HCT116 (cell line): ENCODE measurements at regions not wholly inside any gene's neighbourhood (a gene's known extent, or its start where the extent isn't known, plus 50 kb on each side); places are given as distances from the start of the nearest gene placed in this dataset.

ENCODE experiments used
- ATAC-seq: fragments of 200-7000 bp; cut with Tn5 transposase; 2 replicates; pipeline ENCODE4 v1.9.1; 2020; ENCODE audit warnings: mild to moderate bottlenecking, moderate library complexity
- BruUV-seq: library from RNA; stranded (reverse); fragments of 400-500 nt; replicated peaks from 2 replicates; lab custom pipeline; 2021; lab: Mats Ljungman, UMichigan
- CTCF ChIA-PET: fragments of 300-600 bp; sonication (Branson Sonifier 250); formaldehyde crosslinking; loops from one replicate; lab custom pipeline; 2021; ENCODE audit warnings: antibody characterized with exemption; lab: Charles Lee
- POLR2A ChIA-PET: fragments of 300-600, 350-600 bp; sonication (Branson Sonifier 250); formaldehyde crosslinking; loops from one replicate; lab custom pipeline; 2021; ENCODE audit warnings: antibody characterized with exemption; lab: Charles Lee
- RAD21 ChIA-PET, 2 experiments: fragments of 300-600 bp; sonication (Branson Sonifier 250); formaldehyde crosslinking; loops; one replicate each; lab custom pipeline; 2023; ENCODE audit warnings: low total read pairs in 2 of 2; ENCODE audit not compliant: uncharacterized antibody in 2 of 2, unreplicated experiment in 2 of 2, low non-redundant PET in 1 of 2; lab: Charles Lee
- DNase-seq: peaks from one replicate; pipeline ENCODE4 v3.0.0-alpha.2; 2010; ENCODE audit warnings: low read depth, low spot score
- H2AFZ ChIP-seq: fragments of 200-600 bp; shearing (Covaris generic), sonication (generic); 2 replicates; pipeline ENCODE4 v1.6.1; 2017; ENCODE audit warnings: low read depth, mixed run types, mixed read lengths, antibody characterized with exemption, low read length; ENCODE audit not compliant: poor library complexity, severe bottlenecking
- H3K27ac ChIP-seq: 2 replicates; pipeline ENCODE4 v1.5.1; 2012; ENCODE audit warnings: low read depth, low read length
- H3K27me3 ChIP-seq: fragments of 200-600 bp; sonication (generic); 2 replicates; pipeline ENCODE4 v1.6.1; 2016; ENCODE audit warnings: mixed run types, low read length, mixed read lengths; ENCODE audit not compliant: insufficient read depth
- H3K36me3 ChIP-seq, 2 experiments: fragments of 200-500 bp in 1 of 2; fragments of 200-600 bp in 1 of 2; sonication (Bioruptor generic) in 1 of 2; sonication (generic) in 1 of 2; 2 replicates each; pipeline versions ENCODE4 v1.5.1 to v1.6.1; 2014 to 2016; ENCODE audit warnings: low read length in 2 of 2, inconsistent platforms in 1 of 2, mixed read lengths in 1 of 2, mixed run types in 1 of 2; ENCODE audit not compliant: insufficient read depth in 2 of 2, control insufficient read depth in 1 of 2
- H3K4me1 ChIP-seq, 2 experiments: fragments of 200-600 bp in 1 of 2; sonication (generic) in 1 of 2; 2 replicates each; pipeline versions ENCODE4 v1.5.1 to v1.6.1; 2012 to 2017; ENCODE audit warnings: low read length in 2 of 2, inconsistent platforms in 1 of 2, mild to moderate bottlenecking in 1 of 2, mixed read lengths in 1 of 2, mixed run types in 1 of 2, moderate library complexity in 1 of 2; ENCODE audit not compliant: insufficient read depth in 2 of 2, control insufficient read depth in 1 of 2
- H3K4me2 ChIP-seq: fragments of 200-600 bp; sonication (generic); 2 replicates; pipeline ENCODE4 v1.6.1; 2017; ENCODE audit warnings: mixed run types, low read length, mixed read lengths
- H3K4me3 ChIP-seq, 2 experiments: fragments of 200-600 bp in 1 of 2; sonication (generic) in 1 of 2; replicated peaks in 1 of 2; 2 replicates each; pipeline ENCODE4 v1.5.1; 2011 to 2016; ENCODE audit warnings: low read length in 2 of 2, control low read depth in 1 of 2, low read depth in 1 of 2, mild to moderate bottlenecking in 1 of 2, mixed read lengths in 1 of 2, mixed run types in 1 of 2
- H3K79me2 ChIP-seq: fragments of 200-600 bp; sonication (generic); 2 replicates; pipeline ENCODE4 v1.6.1; 2017; ENCODE audit warnings: mild to moderate bottlenecking, mixed run types, low read length, moderate library complexity, mixed read lengths; ENCODE audit not compliant: insufficient read depth
- H3K9ac ChIP-seq: fragments of 200-600 bp; sonication (generic); 2 replicates; pipeline ENCODE4 v1.6.1; 2016; ENCODE audit warnings: low read length, mixed read lengths
- H3K9me2 ChIP-seq: fragments of 200-600 bp; sonication (generic), shearing (Covaris generic); 2 replicates; pipeline ENCODE4 v1.6.1; 2017; ENCODE audit warnings: mixed run types, mild to moderate bottlenecking, moderate library complexity; ENCODE audit not compliant: insufficient read depth
- H3K9me3 ChIP-seq, 2 experiments: fragments of 200-500 bp in 1 of 2; fragments of 200-600 bp in 1 of 2; sonication (Bioruptor generic) in 1 of 2; sonication (generic) in 1 of 2; 2 replicates each; pipeline ENCODE4 v1.6.1; 2014 to 2017; ENCODE audit warnings: low read length in 2 of 2, mixed read lengths in 2 of 2, inconsistent platforms in 1 of 2, low read depth in 1 of 2, mild to moderate bottlenecking in 1 of 2, mixed run types in 1 of 2, moderate library complexity in 1 of 2; ENCODE audit not compliant: control insufficient read depth in 1 of 2, insufficient read depth in 1 of 2
- H4K20me1 ChIP-seq: fragments of 200-600 bp; sonication (generic), shearing (Covaris generic); 2 replicates; pipeline ENCODE4 v1.6.1; 2017; ENCODE audit warnings: mixed run types, mild to moderate bottlenecking, moderate library complexity; ENCODE audit not compliant: insufficient read depth
- CBX3 ChIP-seq: IDR thresholded peaks from 2 replicates; pipeline ENCODE4 v1.6.1; 2012; ENCODE audit warnings: low read depth
- CEBPB ChIP-seq: IDR thresholded peaks from 2 replicates; pipeline ENCODE4 v1.6.1; 2012; ENCODE audit warnings: low read depth
- CTCF ChIP-seq, 3 experiments: fragments of 200-600 bp in 1 of 3; sonication (generic) in 1 of 3; IDR thresholded peaks in 2 of 3; conservative IDR thresholded peaks in 1 of 3; 2 replicates each; pipeline ENCODE4 v1.5.1; 2012 to 2017; ENCODE audit warnings: low read depth in 2 of 3, low read length in 2 of 3, antibody characterized with exemption in 1 of 3, borderline replicate concordance in 1 of 3, control low read depth in 1 of 3, mild to moderate bottlenecking in 1 of 3, mixed read lengths in 1 of 3, mixed run types in 1 of 3, moderate library complexity in 1 of 3; ENCODE audit not compliant: insufficient read depth in 1 of 3
- EGR1 ChIP-seq: IDR thresholded peaks from 2 replicates; pipeline ENCODE4 v1.6.1; 2012; ENCODE audit warnings: low read depth
- ELF1 ChIP-seq: IDR thresholded peaks from 2 replicates; pipeline ENCODE4 v1.6.1; 2012; ENCODE audit warnings: low read depth, borderline replicate concordance
- EZH2phosphoT487 ChIP-seq: fragments of 200-600 bp; IDR thresholded peaks from 2 replicates; pipeline ENCODE4 v1.6.1; 2018; ENCODE audit warnings: antibody characterized with exemption, borderline replicate concordance
- JUND ChIP-seq: IDR thresholded peaks from 2 replicates; pipeline ENCODE4 v1.6.1; 2012
- POLR2A ChIP-seq: IDR thresholded peaks from 2 replicates; pipeline ENCODE4 v1.7.0; 2011; ENCODE audit warnings: borderline replicate concordance; ENCODE audit not compliant: insufficient read depth, insufficient read length; ENCODE audit errors: extremely low read depth
- POLR2AphosphoS5 ChIP-seq: IDR thresholded peaks from 2 replicates; pipeline ENCODE4 v1.6.1; 2011; ENCODE audit warnings: mild to moderate bottlenecking, low read depth, low read length, moderate library complexity
- RAD21 ChIP-seq: IDR thresholded peaks from 2 replicates; pipeline ENCODE4 v1.6.1; 2012; ENCODE audit warnings: low read depth, mild to moderate bottlenecking
- SIN3A ChIP-seq: IDR thresholded peaks from 2 replicates; pipeline ENCODE4 v1.6.1; 2012; ENCODE audit warnings: low read depth
- SP1 ChIP-seq: IDR thresholded peaks from 2 replicates; pipeline ENCODE4 v1.6.1; 2012; ENCODE audit warnings: low read depth
- YY1 ChIP-seq: IDR thresholded peaks from 2 replicates; pipeline ENCODE4 v1.6.1; 2011; ENCODE audit warnings: low read length, low read depth, moderate library complexity, mild to moderate bottlenecking; ENCODE audit not compliant: insufficient replicate concordance; ENCODE audit errors: extremely low read depth
- ZFX ChIP-seq: fragments of 450-650 bp; IDR thresholded peaks from 2 replicates; pipeline ENCODE4 v1.6.1; 2017
- ZNF274 ChIP-seq: fragments of 200-500 bp; sonication (Bioruptor generic); IDR thresholded peaks from 2 replicates; pipeline ENCODE4 v1.6.1; 2014; ENCODE audit warnings: mild to moderate bottlenecking, low read depth, low read length, inconsistent platforms
- intact Hi-C: fragments of 100-400 bp; cut with micrococcal nuclease; formaldehyde crosslinking; loops from 2 replicates; pipeline ENCODE4 v1.10.0; 2022
- TF ChIP-seq, protein P1 (sequence below): IDR thresholded peaks from 2 replicates; pipeline ENCODE4 v1.6.1; 2011; ENCODE audit warnings: mild to moderate bottlenecking, low read length, moderate library complexity; ENCODE audit not compliant: insufficient replicate concordance; ENCODE audit errors: extremely low read depth
- TF ChIP-seq, protein P2 (sequence below): IDR thresholded peaks from 2 replicates; pipeline ENCODE4 v1.6.1; 2012

DNA sequence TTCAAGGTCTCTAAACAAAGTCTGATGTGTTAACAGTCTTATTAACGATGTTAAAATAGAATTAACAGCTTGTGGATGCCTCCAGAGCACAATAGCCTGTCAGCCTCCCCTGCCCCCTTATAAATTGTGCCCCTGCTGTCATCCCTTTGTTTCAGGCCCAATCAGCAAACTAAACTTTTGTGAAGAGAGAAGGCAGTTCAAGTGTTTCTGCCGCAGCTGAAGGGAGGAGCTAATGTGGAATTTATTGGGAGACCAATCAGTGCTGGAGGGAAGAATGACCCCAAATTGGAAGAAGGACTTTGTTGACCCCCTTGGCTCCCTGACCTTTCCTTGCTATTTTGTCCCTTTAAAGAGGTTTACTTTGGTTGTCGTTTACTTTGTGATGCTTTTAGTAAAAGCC lies 160.5 kb downstream of the TM9SF2 start (continued):
- no peak for TF ChIP-seq CTCF (IDR thresholded peaks at IDR 0.05 in 2 of 3, conservative IDR thresholded peaks at IDR 0.05 in 1 of 3; ENCODE audit: borderline replicate concordance in 1 of 3, insufficient read depth in 1 of 3, low read depth in 2 of 3, low read length in 2 of 3)
- TF ChIP-seq SP1, result no peak
- TF ChIP-seq EGR1, result no peak
- TF ChIP-seq JUND, result no peak
- no peak for TF ChIP-seq CBX3
- no peak for TF ChIP-seq POLR2A

- H3K4me1 ChIP-seq, result peaks cover 11 to 16% of the 10 kb centered on the region in 2 experiments
- TF ChIP-seq ZFX (no peak), SIN3A (no peak), SP1 (no peak), CBX3 (no peak), ELF1 (no peak), YY1 (no peak), RAD21 (no peak), JUND (no peak), POLR2A (no peak), EGR1 (no peak), ZNF274 (no peak), POLR2AphosphoS5 (no peak), CEBPB (no peak), EZH2phosphoT487 (no peak)
- TF ChIP-seq, protein P1, sequence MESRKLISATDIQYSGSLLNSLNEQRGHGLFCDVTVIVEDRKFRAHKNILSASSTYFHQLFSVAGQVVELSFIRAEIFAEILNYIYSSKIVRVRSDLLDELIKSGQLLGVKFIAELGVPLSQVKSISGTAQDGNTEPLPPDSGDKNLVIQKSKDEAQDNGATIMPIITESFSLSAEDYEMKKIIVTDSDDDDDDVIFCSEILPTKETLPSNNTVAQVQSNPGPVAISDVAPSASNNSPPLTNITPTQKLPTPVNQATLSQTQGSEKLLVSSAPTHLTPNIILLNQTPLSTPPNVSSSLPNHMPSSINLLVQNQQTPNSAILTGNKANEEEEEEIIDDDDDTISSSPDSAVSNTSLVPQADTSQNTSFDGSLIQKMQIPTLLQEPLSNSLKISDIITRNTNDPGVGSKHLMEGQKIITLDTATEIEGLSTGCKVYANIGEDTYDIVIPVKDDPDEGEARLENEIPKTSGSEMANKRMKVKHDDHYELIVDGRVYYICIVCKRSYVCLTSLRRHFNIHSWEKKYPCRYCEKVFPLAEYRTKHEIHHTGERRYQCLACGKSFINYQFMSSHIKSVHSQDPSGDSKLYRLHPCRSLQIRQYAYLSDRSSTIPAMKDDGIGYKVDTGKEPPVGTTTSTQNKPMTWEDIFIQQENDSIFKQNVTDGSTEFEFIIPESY, result no peak
- TF ChIP-seq, protein P2, sequence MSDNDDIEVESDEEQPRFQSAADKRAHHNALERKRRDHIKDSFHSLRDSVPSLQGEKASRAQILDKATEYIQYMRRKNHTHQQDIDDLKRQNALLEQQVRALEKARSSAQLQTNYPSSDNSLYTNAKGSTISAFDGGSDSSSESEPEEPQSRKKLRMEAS, result no peak
- H3K9me3 ChIP-seq, result no peaks in the 10 kb centered on the region
- H3K4me2 ChIP-seq, result no peak overlapping the region
- POLR2A ChIA-PET, result no interaction called here
- no peak overlapping the region for H3K27ac ChIP-seq
- H4K20me1 ChIP-seq, result no peaks in the 10 kb centered on the region
- H3K36me3 ChIP-seq, result no peaks in the 10 kb centered on the region
- H3K27me3 ChIP-seq, result no peaks in the 10 kb centered on the region
- BruUV-seq, result no TSS peak
- DNase-seq, result no peak
- H2AFZ ChIP-seq, result no peak overlapping the region
- RAD21 ChIA-PET, result no interaction called here
- H3K4me3 ChIP-seq, result no peak overlapping the region
- intact Hi-C loops, result loop anchor here (5.0 kb wide), 4 partner anchors 257 to 1467 kb away; no protein-coding TSS in a partner anchor
- CTCF ChIA-PET, result no interaction called here
- no peaks in the 10 kb centered on the region for H3K9me2 ChIP-seq
- no peak overlapping the region for H3K9ac ChIP-seq
- H3K79me2 ChIP-seq, result no peaks in the 10 kb centered on the region
- no peak for ATAC-seq
Observed at GRCh38 chr13:99659866-99660554, 158.7 kb downstream of the TM9SF2 start.
